HG03558 (cell line): ENCODE measurements at regions not wholly inside any gene's neighbourhood (a gene's known extent, or its start where the extent isn't known, plus 50 kb on each side); places are given as distances from the start of the nearest gene placed in this dataset.
"Not testable (repeated sequence)": the region's sequence is repeated elsewhere in the genome, so short reads cannot be mapped to it uniquely, and the experiment has no call there.

ENCODE experiments used
- ATAC-seq: cut with Tn5 transposase; IDR thresholded peaks from one replicate; pipeline ENCODE4 v1.9.1; 2021; ENCODE audit warnings: moderate number of reproducible peaks; ENCODE audit not compliant: unreplicated experiment; ENCODE audit errors: extremely low read depth

GRCh38 chr2:198659096-198659870 is 798.5 kb downstream of the SATB2 start:
- ATAC-seq = no peak

GRCh38 chr2:198657512-198658121 is 800.1 kb downstream of the SATB2 start:
- ATAC-seq = no peak

GRCh38 chr2:198656869-198657268 is 800.9 kb downstream of the SATB2 start:
- no peak for ATAC-seq

GRCh38 chr2:198654646-198655045 is 803.1 kb downstream of the SATB2 start:
- ATAC-seq = no peak

- ATAC-seq = no peak
These were observed 804.4 kb downstream of the SATB2 start for GRCh38 chr2:198653311-198653710.

- ATAC-seq = no peak
These were observed 805.3 kb downstream of the SATB2 start for GRCh38 chr2:198652461-198652860.

GRCh38 chr2:198645816-198646215 is 811.9 kb downstream of the SATB2 start:
- no peak for ATAC-seq

- ATAC-seq = no peak
These were observed 816.6 kb downstream of the SATB2 start for GRCh38 chr2:198641161-198641560.

GRCh38 chr2:198640463-198640862 is 817.3 kb downstream of the SATB2 start:
- no peak for ATAC-seq

- no peak for ATAC-seq
These were observed 818.2 kb downstream of the SATB2 start for GRCh38 chr2:198639580-198639979.

GRCh38 chr2:198638577-198638976 is 819.2 kb downstream of the SATB2 start:
- ATAC-seq = no peak

GRCh38 chr2:198630384-198630783 is 826.0 kb downstream of the PLCL1 start:
- no peak for ATAC-seq

- ATAC-seq = no peak
These were observed 824.2 kb downstream of the PLCL1 start for GRCh38 chr2:198628596-198628995.

- ATAC-seq = no peak
These were observed 818.8 kb downstream of the PLCL1 start for GRCh38 chr2:198622986-198623730.

GRCh38 chr2:198615972-198616371 is 811.6 kb downstream of the PLCL1 start:
- ATAC-seq = no peak

GRCh38 chr2:198611201-198611600 is 806.8 kb downstream of the PLCL1 start:
- no peak for ATAC-seq

- ATAC-seq = no peak
These were observed 800.2 kb downstream of the PLCL1 start for GRCh38 chr2:198604599-198604998.

- not testable (repeated sequence) for ATAC-seq
These were observed 798.6 kb downstream of the PLCL1 start for GRCh38 chr2:198602986-198603385.

GRCh38 chr2:198597648-198598047 is 793.3 kb downstream of the PLCL1 start:
- no peak for ATAC-seq

GRCh38 chr2:198596985-198597384 is 792.6 kb downstream of the PLCL1 start:
- ATAC-seq = no peak

GRCh38 chr2:198595721-198596120 is 791.3 kb downstream of the PLCL1 start:
- no peak for ATAC-seq
